ENCODE measurements at regions not wholly inside any gene's neighbourhood (a gene's known extent, or its start where the extent isn't known, plus 50 kb on each side); places are given as distances from the start of the nearest gene placed in this dataset.

GRCh38 chr9:21579743-21580142, 97.6 kb upstream of the IFNE start:
- no peaks in the 10 kb centered on the region for H3K9me3 ChIP-seq
- WGBS, 3 donors: 79 to 89% (median 86%) methylated on average over 1 of the region's 1 CpG
- TF ChIP-seq POLR2A (IDR thresholded peaks at IDR 0.05): no peak
- TF ChIP-seq, protein P1, sequence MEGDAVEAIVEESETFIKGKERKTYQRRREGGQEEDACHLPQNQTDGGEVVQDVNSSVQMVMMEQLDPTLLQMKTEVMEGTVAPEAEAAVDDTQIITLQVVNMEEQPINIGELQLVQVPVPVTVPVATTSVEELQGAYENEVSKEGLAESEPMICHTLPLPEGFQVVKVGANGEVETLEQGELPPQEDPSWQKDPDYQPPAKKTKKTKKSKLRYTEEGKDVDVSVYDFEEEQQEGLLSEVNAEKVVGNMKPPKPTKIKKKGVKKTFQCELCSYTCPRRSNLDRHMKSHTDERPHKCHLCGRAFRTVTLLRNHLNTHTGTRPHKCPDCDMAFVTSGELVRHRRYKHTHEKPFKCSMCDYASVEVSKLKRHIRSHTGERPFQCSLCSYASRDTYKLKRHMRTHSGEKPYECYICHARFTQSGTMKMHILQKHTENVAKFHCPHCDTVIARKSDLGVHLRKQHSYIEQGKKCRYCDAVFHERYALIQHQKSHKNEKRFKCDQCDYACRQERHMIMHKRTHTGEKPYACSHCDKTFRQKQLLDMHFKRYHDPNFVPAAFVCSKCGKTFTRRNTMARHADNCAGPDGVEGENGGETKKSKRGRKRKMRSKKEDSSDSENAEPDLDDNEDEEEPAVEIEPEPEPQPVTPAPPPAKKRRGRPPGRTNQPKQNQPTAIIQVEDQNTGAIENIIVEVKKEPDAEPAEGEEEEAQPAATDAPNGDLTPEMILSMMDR (IDR thresholded peaks at IDR 0.05): no peak
- no peak for TF ChIP-seq EP300 (IDR thresholded peaks at IDR 0.05)
- no peaks in the 10 kb centered on the region for H3K36me3 ChIP-seq
- no peak overlapping the region for H3K27ac ChIP-seq
- intact Hi-C loops (cut with DNase I): no loop called here
- no peaks in the 10 kb centered on the region for H3K27me3 ChIP-seq
- no peak for DNase-seq
- H3K4me3 ChIP-seq: no peak overlapping the region
- H3K4me1 ChIP-seq (ENCODE audit: insufficient read depth): no peaks in the 10 kb centered on the region

- no peaks in the 10 kb centered on the region for H3K36me3 ChIP-seq
- H3K4me1 ChIP-seq (ENCODE audit: insufficient read depth): no peaks in the 10 kb centered on the region
- no peaks in the 10 kb centered on the region for H3K27me3 ChIP-seq
- WGBS, 3 donors: 77 to 82% (median 80%) methylated on average over 12 of the region's 12 CpGs
- TF ChIP-seq POLR2A (IDR thresholded peaks at IDR 0.05) (no peak), EP300 (IDR thresholded peaks at IDR 0.05) (no peak)
- TF ChIP-seq, protein P1 (IDR thresholded peaks at IDR 0.05): no peak
- intact Hi-C loops (cut with DNase I): no loop called here
- no peak for DNase-seq
- no peaks in the 10 kb centered on the region for H3K9me3 ChIP-seq
- no peak overlapping the region for H3K4me3 ChIP-seq
- no peak overlapping the region for H3K27ac ChIP-seq
Observed at GRCh38 chr9:21580636-21581378, 98.7 kb upstream of the IFNE start.

DNA sequence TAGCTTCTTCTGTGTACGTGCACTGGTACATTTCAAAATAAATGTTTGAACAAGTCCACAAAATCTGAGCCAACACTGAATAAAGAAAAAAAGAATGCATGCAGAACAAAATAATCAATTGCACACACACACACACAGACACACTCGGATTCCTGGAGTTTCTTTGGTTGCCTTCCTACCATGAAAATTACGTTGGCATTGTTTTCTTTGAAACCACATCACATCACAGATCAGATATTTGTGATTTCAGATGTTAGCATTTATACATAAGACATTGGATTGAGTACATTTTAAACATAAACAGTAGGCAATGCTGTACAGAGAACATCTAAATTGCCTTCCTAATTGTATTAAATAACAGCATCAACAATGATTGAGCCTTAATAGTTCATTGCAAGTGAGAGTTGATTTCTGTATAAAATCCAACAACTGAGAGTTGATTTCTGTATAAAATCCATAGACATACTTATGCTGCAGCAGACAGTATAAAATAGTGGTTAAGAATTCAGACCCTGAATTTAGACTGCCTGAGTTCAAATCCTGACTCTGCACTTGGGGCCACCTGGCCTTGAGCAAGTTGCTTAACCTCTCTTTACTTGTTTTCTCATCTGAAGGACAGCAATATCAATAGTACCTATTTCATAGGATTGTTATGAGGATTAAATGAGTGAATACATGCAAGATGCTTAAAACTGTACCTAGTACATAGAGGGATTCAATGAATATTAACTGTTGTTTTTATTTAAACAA, 101.7 kb upstream of the IFNE start:
- no peak for DNase-seq
- no peaks in the 10 kb centered on the region for H3K27me3 ChIP-seq
- H3K36me3 ChIP-seq: no peaks in the 10 kb centered on the region
- H3K9me3 ChIP-seq: no peaks in the 10 kb centered on the region
- intact Hi-C loops (cut with DNase I): no loop called here
- no peak overlapping the region for H3K4me3 ChIP-seq
- H3K27ac ChIP-seq: no peak overlapping the region
- H3K4me1 ChIP-seq (ENCODE audit: insufficient read depth): no peaks in the 10 kb centered on the region
- TF ChIP-seq EP300 (IDR thresholded peaks at IDR 0.05): no peak
- TF ChIP-seq, protein P1 (IDR thresholded peaks at IDR 0.05): no peak
- TF ChIP-seq POLR2A (IDR thresholded peaks at IDR 0.05): no peak
- WGBS, 3 donors: 51 to 70% (median 64%) methylated on average over 3 of the region's 3 CpGs

DNA sequence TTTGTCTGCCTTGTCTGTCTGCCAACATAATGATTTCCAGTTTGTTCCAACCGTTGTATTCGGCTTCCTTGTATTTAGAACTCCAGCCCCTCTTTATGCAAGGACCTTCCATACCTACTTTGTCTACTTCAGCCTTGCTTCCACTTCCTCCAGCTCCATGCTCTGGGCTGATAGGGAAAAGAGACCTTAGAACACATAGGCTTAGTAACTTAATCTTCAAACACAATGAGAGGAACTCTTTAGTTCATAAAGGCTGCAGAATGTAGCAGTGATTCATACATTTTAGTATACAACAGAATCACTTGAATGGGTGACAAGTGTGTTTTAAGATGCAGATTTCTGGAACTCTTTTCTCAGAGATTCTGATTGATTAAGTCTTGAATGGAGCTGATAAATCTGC, 102.8 kb upstream of the IFNE start:
- Histone ChIP-seq H3K36me3 (no peaks in the 10 kb centered on the region), H3K9me3 (no peaks in the 10 kb centered on the region), H3K4me1 (ENCODE audit: insufficient read depth) (no peaks in the 10 kb centered on the region), H3K4me3 (no peak overlapping the region), H3K27ac (no peak overlapping the region), H3K27me3 (no peaks in the 10 kb centered on the region)
- TF ChIP-seq POLR2A (IDR thresholded peaks at IDR 0.05): no peak
- TF ChIP-seq EP300 (IDR thresholded peaks at IDR 0.05): no peak
- TF ChIP-seq, protein P1 (IDR thresholded peaks at IDR 0.05): no peak
- 87 to 89% (median 88%) methylated on average over 2 of the region's 2 CpGs for WGBS, 3 donors
- DNase-seq: no peak
- intact Hi-C loops (cut with DNase I): no loop called here

Measured in ovary (tissue), 7 donors.